HG02938 (cell line): ENCODE measurements at regions not wholly inside any gene's neighbourhood (a gene's known extent, or its start where the extent isn't known, plus 50 kb on each side); places are given as distances from the start of the nearest gene placed in this dataset.
"Not testable (repeated sequence)": the region's sequence is repeated elsewhere in the genome, so short reads cannot be mapped to it uniquely, and the experiment has no call there.

Source experiments
- ATAC-seq: cut with Tn5 transposase; IDR thresholded peaks from one replicate; pipeline ENCODE4 v1.9.1; 2021; ENCODE audit warnings: mild to moderate bottlenecking, moderate library complexity; ENCODE audit not compliant: unreplicated experiment

GRCh38 chr7:81887098-81888090 is 117.5 kb upstream of the HGF start:
- peak; percentile 40 for ATAC-seq

GRCh38 chr7:81886211-81886764 is 116.4 kb upstream of the HGF start:
- no peak for ATAC-seq

DNA sequence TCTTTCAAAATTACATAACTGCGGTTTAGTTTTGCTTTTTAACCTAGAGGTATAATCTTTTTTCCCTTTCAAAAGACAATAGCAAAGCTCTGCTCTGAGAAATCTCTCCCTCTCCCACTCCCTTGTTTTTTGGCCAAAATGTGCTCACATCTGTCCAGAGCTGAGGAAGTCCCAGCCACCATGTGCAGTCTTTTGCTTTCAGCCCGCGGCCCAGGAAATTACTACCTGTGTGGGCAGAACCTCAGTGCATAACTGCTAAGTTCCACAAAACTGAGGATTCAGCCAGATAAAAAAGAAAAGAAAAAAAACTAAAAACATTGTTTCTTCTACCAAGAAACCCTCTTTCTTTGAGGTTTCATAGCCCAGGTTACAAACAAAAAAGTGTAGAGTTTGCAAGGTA is 115.0 kb upstream of the HGF start:
- no peak for ATAC-seq

GRCh38 chr7:81883801-81884393 is 114.0 kb upstream of the HGF start:
- ATAC-seq, result peak; percentile 52

GRCh38 chr7:81882086-81882485 is 112.2 kb upstream of the HGF start:
- ATAC-seq, result no peak

- ATAC-seq, result no peak
These were observed 108.0 kb upstream of the HGF start for GRCh38 chr7:81877890-81878289.

DNA sequence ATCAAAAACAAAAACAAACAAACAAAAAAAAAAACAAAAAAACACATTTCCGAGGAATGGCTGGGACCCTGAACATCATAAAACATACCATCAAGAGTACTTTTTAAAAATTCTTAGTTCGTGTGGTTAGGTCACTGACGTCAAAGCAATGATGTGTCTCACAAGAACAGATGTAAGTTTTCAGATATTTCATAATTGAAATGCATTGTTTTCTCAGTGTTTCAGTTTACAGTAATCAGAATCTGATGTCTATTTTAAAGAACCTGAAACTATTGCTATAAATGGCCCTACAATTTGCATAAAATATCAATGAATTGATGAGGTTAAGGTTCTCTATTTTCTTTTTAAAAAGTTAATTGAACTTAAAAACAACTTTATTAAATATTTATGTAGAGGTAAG is 103.7 kb upstream of the HGF start:
- peak; percentile 37 for ATAC-seq

DNA sequence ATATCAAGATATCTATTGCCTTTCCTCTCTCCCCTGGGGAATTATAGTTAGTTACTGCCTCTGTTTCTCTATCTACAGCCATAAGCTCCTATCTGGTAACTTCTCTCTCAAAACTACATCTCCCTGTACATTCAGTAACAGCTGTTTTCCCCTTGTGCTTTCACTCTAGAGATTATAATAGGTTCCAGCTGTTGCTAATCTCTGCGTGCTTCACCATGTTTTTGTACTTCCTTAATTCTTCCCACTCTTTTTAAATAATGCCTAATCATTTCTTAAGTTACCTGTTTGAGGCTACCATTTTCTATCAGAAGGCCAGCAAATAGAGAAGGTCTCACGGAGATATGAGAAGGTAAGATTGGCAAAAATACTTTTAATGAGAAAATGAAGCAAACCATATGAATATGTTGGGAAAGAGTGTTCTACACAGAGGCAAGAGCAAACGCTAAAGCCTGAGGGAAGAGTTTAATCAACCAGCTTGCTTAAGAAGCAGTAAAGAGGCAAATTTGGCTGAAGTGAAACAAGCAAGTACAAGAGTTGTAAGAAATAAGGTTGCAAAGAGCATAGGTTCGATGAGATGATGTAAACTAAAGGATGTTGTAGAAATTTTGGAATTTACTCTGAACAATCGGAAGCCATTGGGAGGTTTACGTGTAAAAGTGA is 101.9 kb upstream of the HGF start:
- no peak for ATAC-seq

GRCh38 chr7:81870608-81871007 is 100.8 kb upstream of the HGF start:
- ATAC-seq, result no peak

- peak; percentile 55 for ATAC-seq
These were observed 99.8 kb upstream of the HGF start for GRCh38 chr7:81869670-81870069.

- no peak for ATAC-seq
These were observed 95.9 kb upstream of the HGF start for GRCh38 chr7:81865754-81866153.

DNA sequence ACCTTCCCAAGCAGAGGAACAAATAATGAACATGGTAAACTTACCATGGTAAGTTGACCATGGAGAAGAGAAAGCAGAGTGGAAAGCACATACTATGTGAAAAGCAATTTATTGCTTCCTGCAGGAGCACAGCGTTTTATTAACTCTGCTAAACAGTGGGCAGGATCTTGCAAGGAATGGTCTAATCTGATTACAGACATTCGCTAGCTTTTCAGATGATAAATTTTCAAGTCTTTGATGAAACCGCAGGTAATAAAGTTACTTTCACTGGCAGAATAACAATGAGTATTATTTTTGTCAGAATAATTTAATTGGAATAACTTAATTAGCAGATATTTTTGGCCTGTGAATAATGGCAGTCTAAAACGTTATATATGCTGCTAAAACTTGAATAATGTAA is 89.6 kb upstream of the HGF start:
- ATAC-seq, result no peak

GRCh38 chr7:81858820-81859219 is 89.0 kb upstream of the HGF start:
- not testable (repeated sequence) for ATAC-seq

GRCh38 chr7:81857385-81857784 is 87.5 kb upstream of the HGF start:
- no peak for ATAC-seq

DNA sequence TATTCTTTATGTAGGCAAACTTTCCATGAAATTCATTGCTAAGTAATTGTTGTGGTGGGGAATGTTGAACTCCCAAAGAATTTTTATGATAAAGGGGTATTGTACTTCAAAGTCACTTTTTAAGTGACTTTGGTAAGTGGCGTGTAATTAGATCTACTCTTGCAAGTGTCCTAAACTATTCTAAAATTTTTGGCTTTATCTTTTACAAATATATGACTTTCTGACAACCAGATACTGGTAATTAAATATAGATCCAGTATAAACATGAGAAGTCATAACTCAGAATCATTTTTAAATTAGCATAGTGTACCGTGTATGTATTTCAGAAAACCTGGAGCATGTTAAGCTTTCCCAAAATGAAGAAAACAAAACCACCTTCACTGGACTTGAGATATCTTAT is 84.7 kb upstream of the HGF start:
- ATAC-seq, result no peak

DNA sequence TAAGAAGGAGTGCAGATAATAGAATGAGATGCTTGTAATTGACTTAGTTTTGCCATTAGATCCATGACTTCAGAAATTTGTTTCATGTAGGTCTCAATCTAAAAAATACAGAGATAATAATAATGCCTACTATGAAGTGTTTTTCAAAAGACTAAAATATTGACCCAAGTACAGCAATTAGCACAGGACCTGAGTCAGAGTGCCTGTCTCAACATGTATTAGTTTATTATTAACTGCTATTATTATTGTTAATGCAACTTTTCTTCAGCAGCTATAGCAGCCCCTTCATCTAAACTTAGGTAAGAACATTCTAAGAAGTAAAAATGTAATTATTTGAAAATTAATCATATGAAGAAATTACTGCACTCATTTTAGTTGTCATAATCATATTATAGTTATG is 82.9 kb upstream of the HGF start:
- ATAC-seq, result no peak

GRCh38 chr7:81851413-81851812 is 81.6 kb upstream of the HGF start:
- ATAC-seq, result no peak

DNA sequence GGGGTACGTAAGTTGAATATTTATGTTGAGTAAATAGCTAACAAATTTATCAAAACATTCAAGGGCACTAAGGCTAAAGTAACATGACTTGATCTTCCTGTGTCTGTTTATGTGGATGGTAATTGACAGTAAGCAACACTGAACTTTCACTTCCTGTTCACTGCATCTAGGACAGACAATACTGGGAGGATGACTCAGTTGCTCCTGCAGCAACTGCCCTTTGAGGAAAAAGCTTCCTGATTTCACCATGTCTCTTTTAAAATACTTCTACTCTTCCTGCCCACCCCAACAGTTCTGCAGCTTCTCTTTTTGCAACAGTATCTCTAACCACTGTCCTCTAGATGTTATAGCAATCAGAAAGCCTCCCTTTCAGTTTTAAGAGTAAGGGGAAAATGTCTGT is 76.6 kb upstream of the HGF start:
- no peak for ATAC-seq

DNA sequence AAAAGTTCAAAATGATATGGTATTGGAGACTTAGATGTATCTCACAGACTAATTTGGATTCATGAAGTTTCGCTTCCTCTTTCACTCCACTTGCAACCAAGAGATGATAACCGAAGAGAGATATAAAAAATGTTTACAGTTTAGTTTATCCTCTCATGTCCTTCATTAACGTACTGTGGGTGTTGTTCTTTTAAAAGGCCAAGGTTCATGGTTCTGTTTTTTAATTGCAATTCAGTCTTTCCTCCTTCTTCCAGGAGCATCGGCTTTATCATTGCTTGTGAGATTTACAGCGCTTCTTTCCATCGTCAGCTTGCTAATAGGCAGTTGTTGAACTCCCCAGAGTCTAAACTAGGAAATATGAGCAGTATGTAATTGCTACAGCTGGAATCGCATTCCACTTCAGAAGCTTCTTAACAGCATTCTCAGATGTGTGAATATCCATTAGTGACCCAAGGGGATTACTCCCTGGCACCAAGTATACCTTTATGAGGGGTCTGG is 75.9 kb upstream of the HGF start:
- ATAC-seq, result peak; percentile 96

DNA sequence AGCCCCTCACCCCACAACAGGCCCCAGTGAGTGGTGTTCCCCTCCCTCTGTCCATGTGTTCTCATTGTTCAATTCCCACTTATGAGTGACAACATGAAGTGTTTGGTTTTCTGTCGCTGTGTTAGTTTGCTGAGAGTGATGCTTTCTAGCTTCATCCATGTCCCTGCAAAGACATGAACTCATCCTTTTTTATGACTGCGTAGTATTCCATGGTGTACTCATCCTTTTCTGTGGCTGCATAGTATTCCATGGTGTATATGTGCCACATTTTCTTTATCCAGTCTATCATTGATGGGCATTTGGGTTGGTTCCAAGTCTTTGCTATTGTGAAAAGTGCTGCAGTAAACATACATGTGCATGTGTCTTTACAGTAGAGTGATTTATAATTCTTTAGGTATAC is 73.8 kb upstream of the HGF start:
- not testable (repeated sequence) for ATAC-seq

GRCh38 chr7:81842361-81842760 is 72.5 kb upstream of the HGF start:
- ATAC-seq, result no peak
